Tibial nerve (tissue), 4 donors: ENCODE measurements at regions not wholly inside any gene's neighbourhood (a gene's known extent, or its start where the extent isn't known, plus 50 kb on each side); places are given as distances from the start of the nearest gene placed in this dataset.

Experiments used
- CTCF ChIP-seq, 5 experiments: fragments of 200-600 bp in 3 of 5; fragments of 450-650 bp in 2 of 5; sonication (generic) in 3 of 5; IDR thresholded peaks; one replicate each; pipeline ENCODE4 v1.5.1; 2016 to 2019; ENCODE audit warnings: antibody characterized with exemption in 5 of 5, mild to moderate bottlenecking in 3 of 5, moderate library complexity in 2 of 5
- EP300 ChIP-seq, 2 donors: sonication (generic); formaldehyde crosslinking; IDR thresholded peaks; one replicate each; pipeline ENCODE4 v1.6.1; 2017; ENCODE audit warnings: antibody characterized with exemption in 2 of 2, mild to moderate bottlenecking in 1 of 2
- POLR2A ChIP-seq, 2 donors: fragments of 450-650 bp; IDR thresholded peaks; one replicate each; pipeline ENCODE4 v1.6.1; 2017; ENCODE audit warnings: antibody characterized with exemption in 2 of 2, mild to moderate bottlenecking in 2 of 2, moderate library complexity in 2 of 2

GRCh38 chr4:96248225-96248624, 408.3 kb downstream of the PDHA2 start:
- TF ChIP-seq CTCF (IDR thresholded peaks at IDR 0.05) (no peak), POLR2A (IDR thresholded peaks at IDR 0.05) (no peak), EP300 (IDR thresholded peaks at IDR 0.05) (no peak)
